HFFc6 (cell line): ENCODE measurements at regions not wholly inside any gene's neighbourhood (a gene's known extent, or its start where the extent isn't known, plus 50 kb on each side); places are given as distances from the start of the nearest gene placed in this dataset.

Source experiments
- DNase-seq: peaks from one replicate; pipeline ENCODE4 v3.0.0-alpha.2; 2018
- H3K27ac Mint-ChIP-seq: 2 replicates; pipeline ENCODE4 v1.8.0; 2020; ENCODE audit warnings: mild to moderate bottlenecking, mixed read lengths
- H3K27me3 Mint-ChIP-seq: 2 replicates; pipeline ENCODE4 v1.8.0; 2021; ENCODE audit warnings: mild to moderate bottlenecking, moderate library complexity, mixed read lengths; ENCODE audit not compliant: insufficient read depth
- H3K36me3 Mint-ChIP-seq: 2 replicates; pipeline ENCODE4 v1.8.0; 2021; ENCODE audit warnings: low read depth, mixed read lengths
- H3K4me1 Mint-ChIP-seq: 2 replicates; pipeline ENCODE4 v1.8.0; 2020; ENCODE audit warnings: low read depth, mixed read lengths
- H3K4me3 Mint-ChIP-seq: 2 replicates; pipeline ENCODE4 v1.8.0; 2020; ENCODE audit warnings: mild to moderate bottlenecking, moderate library complexity, mixed read lengths
- H3K9me3 Mint-ChIP-seq: 2 replicates; pipeline ENCODE4 v1.8.0; 2020; ENCODE audit warnings: mild to moderate bottlenecking, mixed read lengths
- TF ChIP-seq, protein P1 (sequence below): fragments of 200-600 bp; sonication (generic); IDR thresholded peaks from 2 replicates; pipeline ENCODE4 v1.5.0; 2021; ENCODE audit warnings: antibody characterized with exemption, mild to moderate bottlenecking

DNA sequence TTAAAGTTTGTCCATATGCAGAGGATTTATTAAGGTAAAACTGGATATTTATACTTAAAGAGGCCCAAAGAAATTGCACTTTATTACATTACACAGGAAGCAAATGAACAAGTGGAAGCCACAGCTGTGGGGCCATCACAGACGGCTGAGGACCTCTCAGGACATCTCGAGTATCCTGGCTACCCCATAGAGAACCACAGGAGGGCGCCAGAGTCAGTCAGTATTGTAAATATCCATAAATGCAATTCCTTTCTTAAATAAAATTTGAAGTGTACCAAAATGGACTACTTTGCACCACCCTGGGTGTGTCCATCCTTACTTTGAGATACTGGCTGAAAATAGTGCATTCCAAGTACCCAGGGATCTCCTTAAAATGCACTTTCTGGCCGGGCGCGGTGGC, 257.2 kb downstream of the MRPL39 start:
- Mint-ChIP-seq H3K27me3 (no peaks in the 10 kb centered on the region), H3K27ac (no peak overlapping the region), H3K9me3 (peaks cover 34% of the 10 kb centered on the region), H3K4me3 (no peak overlapping the region), H3K4me1 (peaks cover 60% of the 10 kb centered on the region), H3K36me3 (peaks cover 53% of the 10 kb centered on the region)
- peak; percentile 57 for DNase-seq
- TF ChIP-seq, protein P1, sequence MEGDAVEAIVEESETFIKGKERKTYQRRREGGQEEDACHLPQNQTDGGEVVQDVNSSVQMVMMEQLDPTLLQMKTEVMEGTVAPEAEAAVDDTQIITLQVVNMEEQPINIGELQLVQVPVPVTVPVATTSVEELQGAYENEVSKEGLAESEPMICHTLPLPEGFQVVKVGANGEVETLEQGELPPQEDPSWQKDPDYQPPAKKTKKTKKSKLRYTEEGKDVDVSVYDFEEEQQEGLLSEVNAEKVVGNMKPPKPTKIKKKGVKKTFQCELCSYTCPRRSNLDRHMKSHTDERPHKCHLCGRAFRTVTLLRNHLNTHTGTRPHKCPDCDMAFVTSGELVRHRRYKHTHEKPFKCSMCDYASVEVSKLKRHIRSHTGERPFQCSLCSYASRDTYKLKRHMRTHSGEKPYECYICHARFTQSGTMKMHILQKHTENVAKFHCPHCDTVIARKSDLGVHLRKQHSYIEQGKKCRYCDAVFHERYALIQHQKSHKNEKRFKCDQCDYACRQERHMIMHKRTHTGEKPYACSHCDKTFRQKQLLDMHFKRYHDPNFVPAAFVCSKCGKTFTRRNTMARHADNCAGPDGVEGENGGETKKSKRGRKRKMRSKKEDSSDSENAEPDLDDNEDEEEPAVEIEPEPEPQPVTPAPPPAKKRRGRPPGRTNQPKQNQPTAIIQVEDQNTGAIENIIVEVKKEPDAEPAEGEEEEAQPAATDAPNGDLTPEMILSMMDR: peak; percentile 92

DNA sequence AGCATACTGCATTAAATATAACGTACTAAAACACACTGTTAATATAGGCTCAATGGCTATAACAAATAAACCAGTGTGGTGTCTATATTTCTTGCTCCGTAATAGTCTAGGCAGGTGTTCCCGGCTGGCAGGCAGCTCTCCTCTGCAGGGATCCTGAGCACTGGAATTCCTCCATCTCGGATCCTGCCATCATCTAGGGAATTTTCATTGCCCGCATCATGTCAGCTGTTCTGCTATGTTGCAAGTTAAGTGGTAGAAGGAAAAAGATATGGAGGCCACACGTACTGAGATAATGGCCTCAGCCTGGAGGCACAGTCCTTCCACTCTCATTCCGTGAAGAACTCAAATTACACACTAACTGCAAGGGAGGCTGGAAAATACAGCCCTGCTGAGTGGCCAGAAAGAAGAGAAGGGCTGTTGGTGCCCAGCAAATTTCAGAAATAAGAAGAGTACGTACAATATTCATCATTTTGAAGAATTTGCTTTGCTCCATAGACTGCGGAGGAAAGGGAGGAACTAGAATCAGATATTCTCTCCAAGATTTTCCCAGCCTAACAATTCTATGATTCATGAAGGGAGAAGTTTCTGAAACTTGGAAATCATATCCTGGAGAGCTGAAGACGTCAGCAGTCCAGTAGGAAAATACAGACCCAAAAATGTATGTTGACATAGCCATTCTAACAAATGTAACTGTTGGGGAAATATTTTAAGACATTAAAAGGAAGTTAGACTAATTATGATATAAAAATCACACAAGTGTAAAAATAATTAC, 263.3 kb downstream of the MRPL39 start:
- peak overlapping the region; percentile 74 for H3K4me3 Mint-ChIP-seq
- no peak for DNase-seq
- H3K27ac Mint-ChIP-seq: peak overlapping the region; percentile 86
- H3K9me3 Mint-ChIP-seq: peaks cover 20% of the 10 kb centered on the region
- TF ChIP-seq, protein P1: no peak
- H3K36me3 Mint-ChIP-seq: peaks cover 29% of the 10 kb centered on the region
- no peaks in the 10 kb centered on the region for H3K27me3 Mint-ChIP-seq
- peaks cover 89% of the 10 kb centered on the region for H3K4me1 Mint-ChIP-seq

- peaks cover 96% of the 10 kb centered on the region for H3K4me1 Mint-ChIP-seq
- TF ChIP-seq, protein P1: no peak
- H3K4me3 Mint-ChIP-seq: peak overlapping the region; percentile 57
- H3K27ac Mint-ChIP-seq: peak overlapping the region; percentile 86
- peaks cover 13% of the 10 kb centered on the region for H3K9me3 Mint-ChIP-seq
- peak; percentile 71 for DNase-seq
- H3K27me3 Mint-ChIP-seq: no peaks in the 10 kb centered on the region
- peaks cover 22% of the 10 kb centered on the region for H3K36me3 Mint-ChIP-seq
Observed at GRCh38 chr21:25342816-25343215, 264.5 kb downstream of the MRPL39 start.

- H3K4me3 Mint-ChIP-seq: no peak overlapping the region; the same call in 1 of the 2 replicates
- no peaks in the 10 kb centered on the region for H3K27me3 Mint-ChIP-seq
- H3K27ac Mint-ChIP-seq: peak overlapping the region; percentile 86; the same call in 1 of the 2 replicates
- H3K4me1 Mint-ChIP-seq: peaks cover 100% of the 10 kb centered on the region
- H3K9me3 Mint-ChIP-seq: peaks cover 4% of the 10 kb centered on the region
- TF ChIP-seq, protein P1: no peak
- DNase-seq: no peak
- peaks cover 14% of the 10 kb centered on the region for H3K36me3 Mint-ChIP-seq
Observed at GRCh38 chr21:25341981-25342380, 265.3 kb downstream of the MRPL39 start.

DNA sequence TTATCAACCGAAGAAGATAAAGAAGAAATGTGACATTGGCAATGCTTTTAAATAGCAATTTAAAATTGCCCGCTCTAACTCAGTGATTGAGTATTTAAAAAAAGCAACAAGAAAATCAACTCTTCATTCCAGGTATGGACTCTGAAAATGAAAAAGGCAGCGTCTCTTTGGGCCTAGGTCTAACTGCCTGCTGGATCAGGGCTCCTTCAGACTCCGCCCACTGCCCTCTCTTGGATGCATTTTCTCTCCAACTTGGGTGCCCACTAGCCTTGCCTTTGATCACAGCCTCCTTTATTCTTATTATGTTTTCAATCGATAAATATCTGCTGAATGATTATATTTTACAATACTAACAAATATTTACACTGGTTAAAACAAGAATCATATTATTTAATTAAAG, 268.9 kb downstream of the MRPL39 start:
- Mint-ChIP-seq H3K4me3 (peak overlapping the region; percentile 30; the same call in 1 of the 2 replicates), H3K9me3 (no peaks in the 10 kb centered on the region; the same call in 1 of the 2 replicates), H3K27ac (peak overlapping the region; percentile 45; the same call in 1 of the 2 replicates), H3K36me3 (peaks cover 13% of the 10 kb centered on the region), H3K27me3 (no peaks in the 10 kb centered on the region), H3K4me1 (peaks cover 94% of the 10 kb centered on the region)
- TF ChIP-seq, protein P1: no peak
- no peak for DNase-seq
